H1 (cell line): ENCODE measurements at regions not wholly inside any gene's neighbourhood (a gene's known extent, or its start where the extent isn't known, plus 50 kb on each side); places are given as distances from the start of the nearest gene placed in this dataset.

Experiments used
- CTCF ChIA-PET: fragments of 300-600 bp; sonication (Branson Sonifier 250); formaldehyde crosslinking; loops from one replicate; lab custom pipeline; 2021; ENCODE audit not compliant: partially characterized antibody; lab: Charles Lee
- POLR2A ChIA-PET: fragments of 300-600 bp; sonication (Branson Sonifier 250); formaldehyde crosslinking; loops from one replicate; lab custom pipeline; 2021; ENCODE audit warnings: inconsistent platforms; ENCODE audit not compliant: partially characterized antibody; lab: Charles Lee
- DNase-seq, 2 experiments: peaks; one replicate each; pipeline versions ENCODE4 v3.0.0 to v3.0.0-alpha.2; 2010 to 2022; ENCODE audit warnings: low spot score in 2 of 2, low read depth in 1 of 2, mixed read lengths in 1 of 2
- FAIRE-seq: peaks from 2 replicates; lab custom pipeline; 2011; peaks lifted over from hg19 to GRCh38; lab: Jason Lieb, UNC
- H2AFZ ChIP-seq: 2 replicates; pipeline ENCODE4 v1.8.1; 2012; ENCODE audit warnings: low read length, inconsistent platforms
- H2AK5ac ChIP-seq: 2 replicates; pipeline ENCODE4 v1.6.1; 2013; ENCODE audit warnings: low read depth, low read length
- H2BK120ac ChIP-seq: replicated peaks from 2 replicates; pipeline ENCODE3; 2013; ENCODE audit warnings: low read depth, low read length, inconsistent platforms
- H2BK12ac ChIP-seq: 2 replicates; pipeline ENCODE4 v1.6.1; 2013; ENCODE audit warnings: low read depth, low read length
- H2BK15ac ChIP-seq: 2 replicates; pipeline ENCODE4 v1.6.1; 2013; ENCODE audit warnings: low read length
- H2BK20ac ChIP-seq: 2 replicates; pipeline ENCODE4 v1.6.1; 2013; ENCODE audit warnings: low read length
- H2BK5ac ChIP-seq: 2 replicates; pipeline ENCODE4 v1.6.1; 2013; ENCODE audit warnings: low read depth, low read length
- H3K14ac ChIP-seq: 2 replicates; pipeline ENCODE4 v1.6.1; 2013; ENCODE audit warnings: inconsistent platforms; ENCODE audit not compliant: insufficient read length
- H3K18ac ChIP-seq: 2 replicates; pipeline ENCODE4 v1.6.1; 2013; ENCODE audit warnings: low read length; ENCODE audit errors: extremely low read depth
- H3K23ac ChIP-seq: 2 replicates; pipeline ENCODE4 v1.6.1; 2013; ENCODE audit warnings: inconsistent platforms; ENCODE audit not compliant: insufficient read length
- H3K23me2 ChIP-seq: 2 replicates; pipeline ENCODE4 v1.6.1; 2013; ENCODE audit warnings: low read depth, low read length
- H3K27ac ChIP-seq: 2 replicates; pipeline ENCODE4 v1.6.1; 2011; ENCODE audit warnings: low read depth, low read length, inconsistent platforms
- H3K27me3 ChIP-seq, 4 experiments: replicated peaks in 1 of 4; 1 replicate in 1 of 4; 2 replicates in 3 of 4; pipeline versions ENCODE4 v1.6.1 to v1.8.1; 2011 to 2013; ENCODE audit warnings: low read length in 3 of 4, mild to moderate bottlenecking in 3 of 4, inconsistent platforms in 2 of 4, mixed read lengths in 2 of 4, moderate library complexity in 1 of 4; ENCODE audit not compliant: control insufficient read depth in 3 of 4, insufficient read depth in 3 of 4; ENCODE audit errors: extremely low read depth in 1 of 4
- H3K36me3 ChIP-seq, 4 experiments: 2 replicates each; pipeline versions ENCODE4 v1.6.1 to v1.8.1; 2011 to 2013; ENCODE audit warnings: mild to moderate bottlenecking in 4 of 4, low read length in 3 of 4, moderate library complexity in 2 of 4, control low read depth in 1 of 4, inconsistent platforms in 1 of 4; ENCODE audit not compliant: insufficient read depth in 4 of 4, control insufficient read depth in 2 of 4
- H3K4ac ChIP-seq: replicated peaks from 2 replicates; pipeline ENCODE3; 2013; ENCODE audit warnings: low read length, low read depth, mixed read lengths, inconsistent platforms; ENCODE audit not compliant: insufficient read length
- H3K4me1 ChIP-seq, 4 experiments: replicated peaks in 1 of 4; 1 replicate in 1 of 4; 2 replicates in 3 of 4; pipeline versions ENCODE4 v1.6.1 to v1.8.1; 2011 to 2013; ENCODE audit warnings: low read length in 3 of 4, inconsistent platforms in 2 of 4, mixed read lengths in 1 of 4; ENCODE audit not compliant: insufficient read depth in 4 of 4, control insufficient read depth in 3 of 4
- H3K4me2 ChIP-seq, 2 experiments: 2 replicates each; pipeline versions ENCODE4 v1.6.1 to v1.8.1; 2011 to 2013; ENCODE audit warnings: low read depth in 2 of 2, low read length in 2 of 2, control low read depth in 1 of 2, inconsistent platforms in 1 of 2, mild to moderate bottlenecking in 1 of 2; ENCODE audit not compliant: insufficient read depth in 1 of 2
- H3K4me3 ChIP-seq, 4 experiments: fragments of 200-600, 300-600 bp in 1 of 4; sonication (generic), shearing (Covaris generic), sonication (Bioruptor Twin) in 1 of 4; 2 replicates each; pipeline versions ENCODE4 v1.5.1 to v1.8.1; 2011 to 2016; ENCODE audit warnings: low read length in 4 of 4, low read depth in 3 of 4, control low read depth in 2 of 4, inconsistent platforms in 2 of 4, mild to moderate bottlenecking in 2 of 4, mixed read lengths in 1 of 4, moderate library complexity in 1 of 4; ENCODE audit not compliant: insufficient read depth in 2 of 4; ENCODE audit errors: extremely low read depth in 1 of 4
- H3K56ac ChIP-seq: replicated peaks from 2 replicates; pipeline ENCODE3; 2013; ENCODE audit warnings: low read depth, mild to moderate bottlenecking, mixed read lengths, low read length, inconsistent platforms; ENCODE audit not compliant: insufficient read length
- H3K79me1 ChIP-seq: 2 replicates; pipeline ENCODE4 v1.6.1; 2013; ENCODE audit warnings: low read depth, low read length, control low read depth
- H3K79me2 ChIP-seq, 2 experiments: 2 replicates each; pipeline versions ENCODE4 v1.6.1 to v1.8.1; 2012 to 2013; ENCODE audit warnings: low read length in 2 of 2, mild to moderate bottlenecking in 2 of 2, inconsistent platforms in 1 of 2; ENCODE audit not compliant: insufficient read depth in 2 of 2, control insufficient read depth in 1 of 2
- H3K9ac ChIP-seq, 4 experiments: replicated peaks in 1 of 4; 1 replicate in 1 of 4; 2 replicates in 3 of 4; pipeline versions ENCODE4 v1.6.1 to v1.8.1; 2011 to 2013; ENCODE audit warnings: low read depth in 3 of 4, low read length in 3 of 4, control low read depth in 2 of 4, mild to moderate bottlenecking in 2 of 4, moderate library complexity in 2 of 4, inconsistent platforms in 1 of 4; ENCODE audit errors: extremely low read depth in 1 of 4
- H3K9me3 ChIP-seq, 2 experiments: 2 replicates each; pipeline versions ENCODE4 v1.6.1 to v1.8.1; 2012 to 2013; ENCODE audit warnings: mild to moderate bottlenecking in 2 of 2, moderate library complexity in 2 of 2, control low read depth in 1 of 2, inconsistent platforms in 1 of 2, low read depth in 1 of 2, low read length in 1 of 2, mixed read lengths in 1 of 2; ENCODE audit not compliant: insufficient read depth in 2 of 2
- H4K20me1 ChIP-seq, 2 experiments: replicated peaks in 1 of 2; 2 replicates each; pipeline versions ENCODE3 to v1.8.1; 2011 to 2013; ENCODE audit warnings: inconsistent platforms in 2 of 2, low read length in 2 of 2, mild to moderate bottlenecking in 1 of 2; ENCODE audit not compliant: insufficient read depth in 2 of 2, control insufficient read depth in 1 of 2
- H4K5ac ChIP-seq: 2 replicates; pipeline ENCODE4 v1.6.1; 2013; ENCODE audit warnings: low read length, low read depth, mixed read lengths, inconsistent platforms; ENCODE audit not compliant: insufficient read length
- H4K8ac ChIP-seq: 2 replicates; pipeline ENCODE4 v1.8.0; 2013; ENCODE audit warnings: mild to moderate bottlenecking, moderate library complexity, low read length, inconsistent platforms; ENCODE audit not compliant: insufficient read depth; ENCODE audit errors: extremely low read depth
- H4K91ac ChIP-seq: replicated peaks from 2 replicates; pipeline ENCODE3; 2013; ENCODE audit warnings: low read length, mixed read lengths, inconsistent platforms; ENCODE audit not compliant: insufficient read length
- CHD2 ChIP-seq: IDR thresholded peaks from 2 replicates; pipeline ENCODE4 v1.6.1; 2012; ENCODE audit warnings: low read length, improper control_type of control experiment
- JUN ChIP-seq: IDR thresholded peaks from 2 replicates; pipeline ENCODE4 v1.6.1; 2011; ENCODE audit warnings: low read depth, mild to moderate bottlenecking, improper control_type of control experiment, low read length
- JUND ChIP-seq: IDR thresholded peaks from 2 replicates; pipeline ENCODE4 v1.6.1; 2011; ENCODE audit warnings: mild to moderate bottlenecking, improper control_type of control experiment, low read length
- KDM5A ChIP-seq: fragments of 200-600 bp; IDR thresholded peaks from 2 replicates; pipeline ENCODE4 v1.7.1; 2012; ENCODE audit warnings: mild to moderate bottlenecking, low read length, inconsistent platforms, mixed read lengths
- NRF1 ChIP-seq: IDR thresholded peaks from 2 replicates; pipeline ENCODE4 v1.6.1; 2011; ENCODE audit warnings: mild to moderate bottlenecking, low read depth, low read length, improper control_type of control experiment
- RXRA ChIP-seq: IDR thresholded peaks from 2 replicates; pipeline ENCODE4 v1.6.1; 2011; ENCODE audit warnings: low read depth, mild to moderate bottlenecking, low read length, moderate library complexity; ENCODE audit not compliant: insufficient read depth
- TEAD4 ChIP-seq: IDR thresholded peaks from 2 replicates; pipeline ENCODE4 v1.6.1; 2012; ENCODE audit warnings: low read depth, low read length, inconsistent platforms, mixed read lengths
- ZNF274 ChIP-seq: IDR thresholded peaks from 2 replicates; pipeline ENCODE4 v1.7.0; 2012; ENCODE audit warnings: low read length, borderline replicate concordance; ENCODE audit errors: extremely low read depth
- WGBS, 2 experiments: shearing (Covaris generic) in 1 of 2; methylation state at CpG; one replicate each; pipeline versions ENCODE4 v1.1.6 to v1.1.7; 2013 to 2015; ENCODE audit warnings: low lambda C conversion rate in 2 of 2, mixed read lengths in 2 of 2, inconsistent platforms in 1 of 2, low coverage in 1 of 2, missing lambda C conversion rate in 1 of 2; ENCODE audit not compliant: insufficient replicate concordance in 2 of 2, insufficient coverage in 1 of 2, insufficient read length in 1 of 2; ENCODE audit errors: extremely low coverage in 1 of 2, missing lambda C conversion rate in 1 of 2; 5-methylcytosine and 5-hydroxymethylcytosine counted together
- TF ChIP-seq, protein P1 (sequence below): IDR thresholded peaks from 2 replicates; pipeline ENCODE4 v1.6.1; 2012; ENCODE audit warnings: low read length, inconsistent platforms

- Histone ChIP-seq H3K9ac (no peak overlapping the region), H3K79me2 (no peaks in the 10 kb centered on the region), H3K9me3 (no peaks in the 10 kb centered on the region), H3K4me2 (no peak overlapping the region), H2BK15ac (no peak overlapping the region), H3K23me2 (no peaks in the 10 kb centered on the region; the same call in 1 of the 2 replicates), H3K4ac (no peak overlapping the region)
- POLR2A ChIA-PET, result no interaction called here
- 90% methylated on average over 5 of the region's 5 CpGs; no CpG with 5 or more reads in 1 of the 2 experiments for WGBS, 2 experiments
- TF ChIP-seq NRF1, result no peak
- no peak for TF ChIP-seq JUND
- no peak for TF ChIP-seq ZNF274
- TF ChIP-seq JUN, result no peak
- no peak for TF ChIP-seq KDM5A
- no peak for TF ChIP-seq CHD2
- TF ChIP-seq, protein P1, sequence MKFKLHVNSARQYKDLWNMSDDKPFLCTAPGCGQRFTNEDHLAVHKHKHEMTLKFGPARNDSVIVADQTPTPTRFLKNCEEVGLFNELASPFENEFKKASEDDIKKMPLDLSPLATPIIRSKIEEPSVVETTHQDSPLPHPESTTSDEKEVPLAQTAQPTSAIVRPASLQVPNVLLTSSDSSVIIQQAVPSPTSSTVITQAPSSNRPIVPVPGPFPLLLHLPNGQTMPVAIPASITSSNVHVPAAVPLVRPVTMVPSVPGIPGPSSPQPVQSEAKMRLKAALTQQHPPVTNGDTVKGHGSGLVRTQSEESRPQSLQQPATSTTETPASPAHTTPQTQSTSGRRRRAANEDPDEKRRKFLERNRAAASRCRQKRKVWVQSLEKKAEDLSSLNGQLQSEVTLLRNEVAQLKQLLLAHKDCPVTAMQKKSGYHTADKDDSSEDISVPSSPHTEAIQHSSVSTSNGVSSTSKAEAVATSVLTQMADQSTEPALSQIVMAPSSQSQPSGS, result no peak
- TF ChIP-seq RXRA, result no peak
- no peak for TF ChIP-seq TEAD4
- TF ChIP-seq, all 59 proteins: peak for 0
- Histone ChIP-seq H3K18ac (no peak overlapping the region), H2BK20ac (no peak overlapping the region), H2AK5ac (no peak overlapping the region), H4K20me1 (no peaks in the 10 kb centered on the region), H3K79me1 (no peaks in the 10 kb centered on the region), H4K5ac (no peak overlapping the region), H2BK120ac (no peak overlapping the region), H2BK5ac (no peak overlapping the region), H3K14ac (no peak overlapping the region), H3K27ac (no peak overlapping the region), H4K91ac (no peak overlapping the region), H3K36me3 (no peaks in the 10 kb centered on the region), H3K4me3 (no peak overlapping the region), H2BK12ac (no peak overlapping the region), H2AFZ (no peak overlapping the region), H3K23ac (no peak overlapping the region), H3K56ac (no peak overlapping the region), H3K4me1 (peaks cover 0 to 5% (median 3%) of the 10 kb centered on the region in 4 experiments; a peak in 3 of 7 replicates), H3K27me3 (no peaks in the 10 kb centered on the region), H4K8ac (no peak overlapping the region)
- CTCF ChIA-PET, result interaction anchor here (0.8 to 1.7 kb wide), 2 partner anchors 13 to 462 kb away, joined by 3 to 6 read pairs; no protein-coding TSS in a partner anchor
- FAIRE-seq (no peak), DNase-seq (no peak)
Measured at GRCh38 chr1:199780091-199780490, 247.4 kb upstream of the NR5A2 start.
